ENCODE measurements at regions not wholly inside any gene's neighbourhood (a gene's known extent, or its start where the extent isn't known, plus 50 kb on each side); places are given as distances from the start of the nearest gene placed in this dataset.

DNA sequence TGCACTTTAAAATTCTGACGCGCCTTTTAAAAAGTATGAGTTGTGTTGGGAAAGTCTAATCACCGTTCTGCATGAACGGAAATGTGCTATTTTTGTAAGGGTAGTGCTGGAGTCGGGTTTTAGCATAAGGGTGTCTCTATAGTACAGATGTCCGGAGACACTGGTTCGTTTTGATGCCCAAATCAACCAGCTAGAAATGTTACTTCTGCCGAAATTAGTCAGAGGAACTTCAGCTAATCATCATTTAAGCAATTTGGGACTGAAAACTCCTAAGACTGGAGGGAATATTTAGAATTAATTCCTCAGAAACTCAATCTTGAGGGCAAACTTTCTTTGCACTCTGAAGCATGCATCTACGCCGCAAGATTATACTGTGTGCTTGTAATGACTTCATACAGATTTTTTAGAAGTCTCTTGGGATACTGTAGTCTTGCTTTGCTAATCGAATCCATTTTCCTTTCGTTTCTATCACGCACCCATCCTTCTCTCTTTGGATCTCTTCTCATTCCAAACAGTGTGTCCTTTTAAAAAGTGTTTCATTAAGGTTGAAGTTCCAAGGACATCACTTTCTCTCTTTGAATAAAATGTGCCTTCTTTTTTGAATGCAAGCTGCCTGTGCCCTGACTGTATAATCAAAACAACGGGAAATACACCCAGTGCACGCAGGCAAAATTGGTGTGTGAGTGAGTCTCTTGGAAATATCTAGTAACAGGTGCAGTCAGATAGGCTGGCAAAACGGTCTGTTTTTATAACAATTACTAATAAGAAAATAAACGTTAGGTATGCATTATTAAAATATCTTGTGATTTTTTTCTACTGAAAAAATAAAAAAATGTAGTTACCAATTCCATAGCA is 270.9 kb upstream of the TCF4 start (continued):
- TF ChIP-seq, protein P1, sequence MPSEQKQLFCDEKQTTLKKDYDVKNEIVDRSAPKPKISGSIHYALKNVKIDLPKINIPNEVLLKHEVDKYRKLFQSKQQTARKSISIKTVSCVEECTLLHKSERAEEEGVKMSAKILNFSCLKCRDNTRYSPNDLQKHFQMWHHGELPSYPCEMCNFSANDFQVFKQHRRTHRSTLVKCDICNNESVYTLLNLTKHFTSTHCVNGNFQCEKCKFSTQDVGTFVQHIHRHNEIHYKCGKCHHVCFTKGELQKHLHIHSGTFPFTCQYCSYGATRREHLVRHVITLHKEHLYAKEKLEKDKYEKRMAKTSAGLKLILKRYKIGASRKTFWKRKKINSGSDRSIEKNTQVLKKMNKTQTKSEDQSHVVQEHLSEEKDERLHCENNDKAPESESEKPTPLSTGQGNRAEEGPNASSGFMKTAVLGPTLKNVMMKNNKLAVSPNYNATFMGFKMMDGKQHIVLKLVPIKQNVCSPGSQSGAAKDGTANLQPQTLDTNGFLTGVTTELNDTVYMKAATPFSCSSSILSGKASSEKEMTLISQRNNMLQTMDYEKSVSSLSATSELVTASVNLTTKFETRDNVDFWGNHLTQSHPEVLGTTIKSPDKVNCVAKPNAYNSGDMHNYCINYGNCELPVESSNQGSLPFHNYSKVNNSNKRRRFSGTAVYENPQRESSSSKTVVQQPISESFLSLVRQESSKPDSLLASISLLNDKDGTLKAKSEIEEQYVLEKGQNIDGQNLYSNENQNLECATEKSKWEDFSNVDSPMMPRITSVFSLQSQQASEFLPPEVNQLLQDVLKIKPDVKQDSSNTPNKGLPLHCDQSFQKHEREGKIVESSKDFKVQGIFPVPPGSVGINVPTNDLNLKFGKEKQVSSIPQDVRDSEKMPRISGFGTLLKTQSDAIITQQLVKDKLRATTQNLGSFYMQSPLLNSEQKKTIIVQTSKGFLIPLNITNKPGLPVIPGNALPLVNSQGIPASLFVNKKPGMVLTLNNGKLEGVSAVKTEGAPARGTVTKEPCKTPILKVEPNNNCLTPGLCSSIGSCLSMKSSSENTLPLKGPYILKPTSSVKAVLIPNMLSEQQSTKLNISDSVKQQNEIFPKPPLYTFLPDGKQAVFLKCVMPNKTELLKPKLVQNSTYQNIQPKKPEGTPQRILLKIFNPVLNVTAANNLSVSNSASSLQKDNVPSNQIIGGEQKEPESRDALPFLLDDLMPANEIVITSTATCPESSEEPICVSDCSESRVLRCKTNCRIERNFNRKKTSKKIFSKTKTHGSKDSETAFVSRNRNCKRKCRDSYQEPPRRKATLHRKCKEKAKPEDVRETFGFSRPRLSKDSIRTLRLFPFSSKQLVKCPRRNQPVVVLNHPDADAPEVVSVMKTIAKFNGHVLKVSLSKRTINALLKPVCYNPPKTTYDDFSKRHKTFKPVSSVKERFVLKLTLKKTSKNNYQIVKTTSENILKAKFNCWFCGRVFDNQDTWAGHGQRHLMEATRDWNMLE (tag by site-specific recombination; conservative IDR thresholded peaks at IDR 0.05; ENCODE audit: low read depth), result no peak
- TF ChIP-seq ZNF707 (tag by site-specific recombination; IDR thresholded peaks at IDR 0.05) (no peak), ZNF623 (tag by site-specific recombination; IDR thresholded peaks at IDR 0.05) (no peak)

DNA sequence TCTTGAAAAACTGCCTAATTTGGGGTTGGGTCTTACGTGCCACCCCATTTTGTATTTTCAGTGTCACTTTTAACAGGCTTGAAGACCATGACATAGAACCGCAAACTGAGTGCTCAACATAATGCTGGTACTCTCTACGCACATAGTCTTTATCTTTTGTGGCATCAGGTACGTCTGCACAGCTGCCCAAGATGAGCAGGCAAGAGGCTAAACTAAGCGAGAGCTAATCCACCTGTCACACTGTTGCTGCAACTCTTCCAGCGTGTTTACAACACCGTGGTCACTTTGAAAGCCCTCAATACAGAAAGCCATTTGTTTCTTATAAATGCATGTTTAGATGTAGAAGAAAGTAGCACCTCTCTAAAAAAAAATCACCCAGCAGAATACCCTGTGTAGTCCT is 270.0 kb upstream of the TCF4 start:
- H3K9me3 ChIP-seq (ENCODE audit: control insufficient read depth, insufficient read depth, low read depth, low read length), result no peaks in the 10 kb centered on the region
- H3K36me3 ChIP-seq (ENCODE audit: control insufficient read depth in 2 of 2, insufficient read depth in 1 of 2, low read length in 2 of 2), result no peaks in the 10 kb centered on the region
- H3K4me3 ChIP-seq (ENCODE audit: low read depth, low read length), result no peak overlapping the region
- H3K27ac ChIP-seq (ENCODE audit: extremely low read depth, low read depth, low read length), result no peak overlapping the region
- CTCF ChIA-PET, result no interaction called here
- TF ChIP-seq ZSCAN16 (tag by site-specific recombination; IDR thresholded peaks at IDR 0.05) (no peak), ZNF596 (tag by site-specific recombination; IDR thresholded peaks at IDR 0.05) (no peak), EGR2 (tag by site-specific recombination; IDR thresholded peaks at IDR 0.05; ENCODE audit: low read depth) (no peak), ZNF211 (tag by site-specific recombination; IDR thresholded peaks at IDR 0.05; ENCODE audit: low read depth) (no peak), ZNF701 (tag by site-specific recombination; IDR thresholded peaks at IDR 0.05) (no peak), ZBTB7A (tag by site-specific recombination; IDR thresholded peaks at IDR 0.05; ENCODE audit: low read depth) (no peak), ZNF221 (tag by site-specific recombination; IDR thresholded peaks at IDR 0.05; ENCODE audit: borderline replicate concordance) (no peak), ZNF76 (tag by site-specific recombination; IDR thresholded peaks at IDR 0.05; ENCODE audit: borderline replicate concordance, low read depth) (no peak)
- TF ChIP-seq, protein P2, sequence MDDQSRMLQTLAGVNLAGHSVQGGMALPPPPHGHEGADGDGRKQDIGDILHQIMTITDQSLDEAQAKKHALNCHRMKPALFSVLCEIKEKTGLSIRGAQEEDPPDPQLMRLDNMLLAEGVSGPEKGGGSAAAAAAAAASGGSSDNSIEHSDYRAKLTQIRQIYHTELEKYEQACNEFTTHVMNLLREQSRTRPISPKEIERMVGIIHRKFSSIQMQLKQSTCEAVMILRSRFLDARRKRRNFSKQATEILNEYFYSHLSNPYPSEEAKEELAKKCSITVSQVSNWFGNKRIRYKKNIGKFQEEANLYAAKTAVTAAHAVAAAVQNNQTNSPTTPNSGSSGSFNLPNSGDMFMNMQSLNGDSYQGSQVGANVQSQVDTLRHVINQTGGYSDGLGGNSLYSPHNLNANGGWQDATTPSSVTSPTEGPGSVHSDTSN (CRISPR knock-in tag; IDR thresholded peaks at IDR 0.05), result no peak
- TF ChIP-seq, protein P3, sequence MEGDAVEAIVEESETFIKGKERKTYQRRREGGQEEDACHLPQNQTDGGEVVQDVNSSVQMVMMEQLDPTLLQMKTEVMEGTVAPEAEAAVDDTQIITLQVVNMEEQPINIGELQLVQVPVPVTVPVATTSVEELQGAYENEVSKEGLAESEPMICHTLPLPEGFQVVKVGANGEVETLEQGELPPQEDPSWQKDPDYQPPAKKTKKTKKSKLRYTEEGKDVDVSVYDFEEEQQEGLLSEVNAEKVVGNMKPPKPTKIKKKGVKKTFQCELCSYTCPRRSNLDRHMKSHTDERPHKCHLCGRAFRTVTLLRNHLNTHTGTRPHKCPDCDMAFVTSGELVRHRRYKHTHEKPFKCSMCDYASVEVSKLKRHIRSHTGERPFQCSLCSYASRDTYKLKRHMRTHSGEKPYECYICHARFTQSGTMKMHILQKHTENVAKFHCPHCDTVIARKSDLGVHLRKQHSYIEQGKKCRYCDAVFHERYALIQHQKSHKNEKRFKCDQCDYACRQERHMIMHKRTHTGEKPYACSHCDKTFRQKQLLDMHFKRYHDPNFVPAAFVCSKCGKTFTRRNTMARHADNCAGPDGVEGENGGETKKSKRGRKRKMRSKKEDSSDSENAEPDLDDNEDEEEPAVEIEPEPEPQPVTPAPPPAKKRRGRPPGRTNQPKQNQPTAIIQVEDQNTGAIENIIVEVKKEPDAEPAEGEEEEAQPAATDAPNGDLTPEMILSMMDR (tag by site-specific recombination; IDR thresholded peaks at IDR 0.05), result no peak
- TF ChIP-seq, protein P4, sequence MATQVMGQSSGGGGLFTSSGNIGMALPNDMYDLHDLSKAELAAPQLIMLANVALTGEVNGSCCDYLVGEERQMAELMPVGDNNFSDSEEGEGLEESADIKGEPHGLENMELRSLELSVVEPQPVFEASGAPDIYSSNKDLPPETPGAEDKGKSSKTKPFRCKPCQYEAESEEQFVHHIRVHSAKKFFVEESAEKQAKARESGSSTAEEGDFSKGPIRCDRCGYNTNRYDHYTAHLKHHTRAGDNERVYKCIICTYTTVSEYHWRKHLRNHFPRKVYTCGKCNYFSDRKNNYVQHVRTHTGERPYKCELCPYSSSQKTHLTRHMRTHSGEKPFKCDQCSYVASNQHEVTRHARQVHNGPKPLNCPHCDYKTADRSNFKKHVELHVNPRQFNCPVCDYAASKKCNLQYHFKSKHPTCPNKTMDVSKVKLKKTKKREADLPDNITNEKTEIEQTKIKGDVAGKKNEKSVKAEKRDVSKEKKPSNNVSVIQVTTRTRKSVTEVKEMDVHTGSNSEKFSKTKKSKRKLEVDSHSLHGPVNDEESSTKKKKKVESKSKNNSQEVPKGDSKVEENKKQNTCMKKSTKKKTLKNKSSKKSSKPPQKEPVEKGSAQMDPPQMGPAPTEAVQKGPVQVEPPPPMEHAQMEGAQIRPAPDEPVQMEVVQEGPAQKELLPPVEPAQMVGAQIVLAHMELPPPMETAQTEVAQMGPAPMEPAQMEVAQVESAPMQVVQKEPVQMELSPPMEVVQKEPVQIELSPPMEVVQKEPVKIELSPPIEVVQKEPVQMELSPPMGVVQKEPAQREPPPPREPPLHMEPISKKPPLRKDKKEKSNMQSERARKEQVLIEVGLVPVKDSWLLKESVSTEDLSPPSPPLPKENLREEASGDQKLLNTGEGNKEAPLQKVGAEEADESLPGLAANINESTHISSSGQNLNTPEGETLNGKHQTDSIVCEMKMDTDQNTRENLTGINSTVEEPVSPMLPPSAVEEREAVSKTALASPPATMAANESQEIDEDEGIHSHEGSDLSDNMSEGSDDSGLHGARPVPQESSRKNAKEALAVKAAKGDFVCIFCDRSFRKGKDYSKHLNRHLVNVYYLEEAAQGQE (tag by site-specific recombination; IDR thresholded peaks at IDR 0.05), result no peak
- TF ChIP-seq, protein P5, sequence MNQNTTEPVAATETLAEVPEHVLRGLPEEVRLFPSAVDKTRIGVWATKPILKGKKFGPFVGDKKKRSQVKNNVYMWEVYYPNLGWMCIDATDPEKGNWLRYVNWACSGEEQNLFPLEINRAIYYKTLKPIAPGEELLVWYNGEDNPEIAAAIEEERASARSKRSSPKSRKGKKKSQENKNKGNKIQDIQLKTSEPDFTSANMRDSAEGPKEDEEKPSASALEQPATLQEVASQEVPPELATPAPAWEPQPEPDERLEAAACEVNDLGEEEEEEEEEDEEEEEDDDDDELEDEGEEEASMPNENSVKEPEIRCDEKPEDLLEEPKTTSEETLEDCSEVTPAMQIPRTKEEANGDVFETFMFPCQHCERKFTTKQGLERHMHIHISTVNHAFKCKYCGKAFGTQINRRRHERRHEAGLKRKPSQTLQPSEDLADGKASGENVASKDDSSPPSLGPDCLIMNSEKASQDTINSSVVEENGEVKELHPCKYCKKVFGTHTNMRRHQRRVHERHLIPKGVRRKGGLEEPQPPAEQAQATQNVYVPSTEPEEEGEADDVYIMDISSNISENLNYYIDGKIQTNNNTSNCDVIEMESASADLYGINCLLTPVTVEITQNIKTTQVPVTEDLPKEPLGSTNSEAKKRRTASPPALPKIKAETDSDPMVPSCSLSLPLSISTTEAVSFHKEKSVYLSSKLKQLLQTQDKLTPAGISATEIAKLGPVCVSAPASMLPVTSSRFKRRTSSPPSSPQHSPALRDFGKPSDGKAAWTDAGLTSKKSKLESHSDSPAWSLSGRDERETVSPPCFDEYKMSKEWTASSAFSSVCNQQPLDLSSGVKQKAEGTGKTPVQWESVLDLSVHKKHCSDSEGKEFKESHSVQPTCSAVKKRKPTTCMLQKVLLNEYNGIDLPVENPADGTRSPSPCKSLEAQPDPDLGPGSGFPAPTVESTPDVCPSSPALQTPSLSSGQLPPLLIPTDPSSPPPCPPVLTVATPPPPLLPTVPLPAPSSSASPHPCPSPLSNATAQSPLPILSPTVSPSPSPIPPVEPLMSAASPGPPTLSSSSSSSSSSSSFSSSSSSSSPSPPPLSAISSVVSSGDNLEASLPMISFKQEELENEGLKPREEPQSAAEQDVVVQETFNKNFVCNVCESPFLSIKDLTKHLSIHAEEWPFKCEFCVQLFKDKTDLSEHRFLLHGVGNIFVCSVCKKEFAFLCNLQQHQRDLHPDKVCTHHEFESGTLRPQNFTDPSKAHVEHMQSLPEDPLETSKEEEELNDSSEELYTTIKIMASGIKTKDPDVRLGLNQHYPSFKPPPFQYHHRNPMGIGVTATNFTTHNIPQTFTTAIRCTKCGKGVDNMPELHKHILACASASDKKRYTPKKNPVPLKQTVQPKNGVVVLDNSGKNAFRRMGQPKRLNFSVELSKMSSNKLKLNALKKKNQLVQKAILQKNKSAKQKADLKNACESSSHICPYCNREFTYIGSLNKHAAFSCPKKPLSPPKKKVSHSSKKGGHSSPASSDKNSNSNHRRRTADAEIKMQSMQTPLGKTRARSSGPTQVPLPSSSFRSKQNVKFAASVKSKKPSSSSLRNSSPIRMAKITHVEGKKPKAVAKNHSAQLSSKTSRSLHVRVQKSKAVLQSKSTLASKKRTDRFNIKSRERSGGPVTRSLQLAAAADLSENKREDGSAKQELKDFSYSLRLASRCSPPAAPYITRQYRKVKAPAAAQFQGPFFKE (tag by site-specific recombination; IDR thresholded peaks at IDR 0.05; ENCODE audit: borderline replicate concordance), result no peak
- H3K4me1 ChIP-seq (ENCODE audit: control insufficient read depth, insufficient read depth, low read length), result 0 out of 2 replicates have a peak, but pooled peaks cover 5% of the 10 kb centered on the region
- POLR2A ChIA-PET, result no interaction called here
